MM.1S (cell line): ENCODE measurements at regions not wholly inside any gene's neighbourhood (a gene's known extent, or its start where the extent isn't known, plus 50 kb on each side); places are given as distances from the start of the nearest gene placed in this dataset.

Source experiments
- CTCF ChIP-seq: fragments of 300-600 bp; sonication (generic); IDR thresholded peaks from 2 replicates; pipeline ENCODE4 v1.5.1; 2016; ENCODE audit warnings: antibody characterized with exemption, low read length, mixed read lengths
- EZH2 ChIP-seq: fragments of 300-600 bp; sonication (generic); optimal IDR thresholded peaks from 2 replicates; pipeline ENCODE3; 2017; ENCODE audit warnings: low read depth, mild to moderate bottlenecking, antibody characterized with exemption, low read length, mixed read lengths
- EZH2phosphoT487 ChIP-seq: fragments of 300-600 bp; sonication (generic); IDR thresholded peaks from 2 replicates; pipeline ENCODE4 v1.6.1; 2018; ENCODE audit warnings: antibody characterized with exemption, low read length

- TF ChIP-seq EZH2phosphoT487 (no peak), CTCF (no peak), EZH2 (no peak)
Measured at GRCh38 chr18:7366597-7366996, 135.7 kb downstream of the LRRC30 start.
